Upper lobe of left lung (tissue), 6 donors: ENCODE measurements at regions not wholly inside any gene's neighbourhood (a gene's known extent, or its start where the extent isn't known, plus 50 kb on each side); places are given as distances from the start of the nearest gene placed in this dataset.

Experiments
- ATAC-seq, 2 donors: fragments of 200-7000 bp; cut with Tn5 transposase; one replicate each; pipeline ENCODE4 v1.9.1; 2022; ENCODE audit warnings: mild to moderate bottlenecking in 2 of 2, moderate library complexity in 2 of 2; ENCODE audit not compliant: low FRiP score in 2 of 2
- DNase-seq, 2 donors: peaks; one replicate each; pipeline ENCODE4 v3.0.0-alpha.2; 2019 to 2020
- H3K27ac ChIP-seq, 4 donors: fragments of 200-600 bp; sonication (generic); one replicate each; pipeline ENCODE4 v1.5.1; 2016 to 2019
- H3K27me3 ChIP-seq, 4 donors: fragments of 200-600 bp; sonication (generic); one replicate each; pipeline ENCODE4 v1.5.1; 2017 to 2019
- H3K36me3 ChIP-seq, 4 donors: fragments of 200-600 bp; sonication (generic); one replicate each; pipeline ENCODE4 v1.5.1; 2016 to 2019
- H3K4me1 ChIP-seq, 4 donors: fragments of 200-600 bp; sonication (generic); one replicate each; pipeline ENCODE4 v1.5.1; 2018 to 2019
- H3K4me3 ChIP-seq, 4 donors: fragments of 200-600 bp; sonication (generic); one replicate each; pipeline ENCODE4 v1.5.1; 2017 to 2019; ENCODE audit warnings: mild to moderate bottlenecking in 2 of 4, moderate library complexity in 1 of 4
- H3K9me3 ChIP-seq, 4 donors: fragments of 200-600 bp; sonication (generic); one replicate each; pipeline ENCODE4 v1.5.1; 2018 to 2019
- CTCF ChIP-seq, 6 experiments: fragments of 450-650 bp in 4 of 6; fragments of 200-600 bp in 2 of 6; sonication (generic) in 2 of 6; IDR thresholded peaks; one replicate each; pipeline ENCODE4 v1.5.1; 2016 to 2019; ENCODE audit warnings: antibody characterized with exemption in 6 of 6
- EP300 ChIP-seq, 4 donors: sonication (generic); formaldehyde crosslinking; IDR thresholded peaks; one replicate each; pipeline ENCODE4 v1.5.1; 2017; ENCODE audit warnings: antibody characterized with exemption in 4 of 4, control low read depth in 2 of 4
- POLR2A ChIP-seq, 4 donors: fragments of 450-650 bp; IDR thresholded peaks; one replicate each; pipeline ENCODE4 v1.5.1; 2016 to 2017; ENCODE audit warnings: antibody characterized with exemption in 4 of 4, mild to moderate bottlenecking in 2 of 4
- POLR2AphosphoS5 ChIP-seq, 2 donors: sonication (generic); formaldehyde crosslinking; IDR thresholded peaks; one replicate each; pipeline ENCODE4 v1.5.1; 2017; ENCODE audit warnings: antibody characterized with exemption in 2 of 2
- WGBS, 2 donors: methylation state at CpG; one replicate each; pipeline ENCODE4 v1.1.5; 2017 to 2018; 5-methylcytosine and 5-hydroxymethylcytosine counted together
- donor health status: DM: no; HTN: no; CAD: no; lungs with moderate emphysema.
- donor health status: DM: no; HTN: yes; CAD: no; lungs with severe emphysema.

DNA sequence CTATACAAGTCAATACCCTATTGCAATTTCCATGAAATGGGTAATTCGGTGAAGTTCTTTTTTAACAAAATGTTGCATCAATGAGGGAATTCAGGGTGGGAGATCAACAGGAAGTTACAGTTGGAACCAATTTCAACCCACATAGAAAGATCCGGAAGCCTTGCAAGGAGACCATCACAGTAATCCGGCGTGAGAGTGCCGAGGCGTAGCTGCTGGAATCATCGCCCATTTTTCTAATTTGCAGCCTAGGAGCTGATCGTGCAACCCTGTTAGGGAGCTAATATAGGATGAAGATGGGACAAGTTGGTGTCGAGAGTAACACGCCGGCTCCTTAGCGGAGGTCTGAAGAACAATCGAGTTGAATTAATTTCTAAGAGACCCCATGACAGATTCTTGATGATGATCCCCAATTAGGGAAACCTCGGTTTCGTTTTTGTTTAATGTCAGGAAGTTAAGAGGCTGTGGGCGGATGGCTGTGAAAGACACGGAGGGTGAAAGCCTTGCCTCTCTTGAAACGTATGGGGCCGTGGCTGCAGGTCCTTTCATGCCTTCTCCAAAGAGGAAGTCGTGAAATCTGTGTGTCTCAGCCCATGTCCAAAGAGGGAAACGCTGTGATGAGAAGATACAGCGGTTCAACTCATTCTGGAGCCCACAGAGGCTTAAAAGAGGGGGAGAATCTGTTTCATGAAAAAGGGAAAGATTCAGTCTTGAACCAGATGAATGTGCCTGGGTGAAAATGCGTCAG is 51.2 kb upstream of the CARD11 start:
- H3K4me3 ChIP-seq, result peak overlapping the region in 2 of 4 donors; percentile 14 to 22
- peak in 1 of 2 donors; percentile 36 for DNase-seq
- H3K9me3 ChIP-seq, result no peaks in the 10 kb centered on the region
- H3K27ac ChIP-seq, result peak overlapping the region; percentile 27 to 52 (median 50)
- no peaks in the 10 kb centered on the region for H3K4me1 ChIP-seq
- peak in 1 of 2 donors; percentile 72 for ATAC-seq
- TF ChIP-seq POLR2AphosphoS5 (IDR thresholded peaks at IDR 0.05), result no peak
- TF ChIP-seq CTCF (IDR thresholded peaks at IDR 0.05), result no peak
- TF ChIP-seq POLR2A (IDR thresholded peaks at IDR 0.05), result peak in 1 of 4 donors; percentile 14
- no peak for TF ChIP-seq EP300 (IDR thresholded peaks at IDR 0.05)
- WGBS, 2 donors, result 51 to 65% methylated on average over 23 of the region's 23 CpGs
- H3K36me3 ChIP-seq, result no peaks in the 10 kb centered on the region
- H3K27me3 ChIP-seq, result no peaks in the 10 kb centered on the region

DNA sequence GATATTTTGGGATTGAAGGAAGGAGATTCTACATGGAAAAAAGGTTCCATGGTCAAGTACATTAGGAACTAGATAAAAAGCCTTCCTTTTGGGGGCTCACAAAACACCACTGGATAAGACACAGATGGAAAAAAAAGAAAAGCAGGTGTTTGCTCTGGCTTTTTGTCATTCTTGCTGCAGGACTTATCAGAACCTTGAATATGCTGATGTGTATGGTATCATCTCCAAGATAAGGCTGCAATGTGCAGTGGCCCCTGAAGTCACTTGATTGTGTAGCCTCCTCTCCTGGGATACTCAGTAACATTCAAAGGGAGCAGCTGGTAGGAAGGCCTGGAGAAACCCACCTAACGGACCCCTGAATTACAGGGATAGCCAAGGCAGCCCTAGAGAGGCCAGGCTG is 54.1 kb upstream of the CARD11 start:
- 88 to 90% methylated on average over 1 of the region's 1 CpG for WGBS, 2 donors
- Histone ChIP-seq H3K27me3 (no peaks in the 10 kb centered on the region), H3K27ac (no peak overlapping the region), H3K36me3 (no peaks in the 10 kb centered on the region), H3K9me3 (no peaks in the 10 kb centered on the region), H3K4me3 (no peak overlapping the region), H3K4me1 (no peaks in the 10 kb centered on the region)
- DNase-seq (no peak), ATAC-seq (no peak)
- TF ChIP-seq POLR2A (IDR thresholded peaks at IDR 0.05), result no peak
- TF ChIP-seq EP300 (IDR thresholded peaks at IDR 0.05), result no peak
- TF ChIP-seq CTCF (IDR thresholded peaks at IDR 0.05), result no peak
- TF ChIP-seq POLR2AphosphoS5 (IDR thresholded peaks at IDR 0.05), result no peak

- Histone ChIP-seq H3K27ac (no peak overlapping the region), H3K36me3 (no peaks in the 10 kb centered on the region), H3K27me3 (no peaks in the 10 kb centered on the region), H3K9me3 (no peaks in the 10 kb centered on the region), H3K4me1 (peaks cover 0 to 3% (median 0%) of the 10 kb centered on the region in 4 donors), H3K4me3 (no peak overlapping the region)
- WGBS, 2 donors, result 45 to 51% methylated on average over 2 of the region's 2 CpGs
- DNase-seq, result no peak
- ATAC-seq, result no peak
- TF ChIP-seq EP300 (IDR thresholded peaks at IDR 0.05), result no peak
- TF ChIP-seq CTCF (IDR thresholded peaks at IDR 0.05), result no peak
- no peak for TF ChIP-seq POLR2AphosphoS5 (IDR thresholded peaks at IDR 0.05)
- no peak for TF ChIP-seq POLR2A (IDR thresholded peaks at IDR 0.05)
Observed at GRCh38 chr7:3102159-3102558, 58.5 kb upstream of the CARD11 start.

GRCh38 chr7:3103614-3104398 is 60.1 kb upstream of the CARD11 start:
- peaks cover 0 to 3% (median 0%) of the 10 kb centered on the region in 4 donors for H3K4me1 ChIP-seq
- no peak overlapping the region for H3K4me3 ChIP-seq
- H3K9me3 ChIP-seq, result peaks cover 0 to 5% (median 2%) of the 10 kb centered on the region in 4 donors
- no peaks in the 10 kb centered on the region for H3K36me3 ChIP-seq
- no peaks in the 10 kb centered on the region for H3K27me3 ChIP-seq
- H3K27ac ChIP-seq, result peak overlapping the region in 2 of 4 donors; percentile 15 to 58
- WGBS, 2 donors, result 81 to 88% methylated on average over 11 to 12 of the region's 12 CpGs
- ATAC-seq (peak in 1 of 2 donors; percentile 76), DNase-seq (peak in 1 of 2 donors; percentile 20)
- TF ChIP-seq POLR2A (IDR thresholded peaks at IDR 0.05) (no peak), POLR2AphosphoS5 (IDR thresholded peaks at IDR 0.05) (no peak), CTCF (IDR thresholded peaks at IDR 0.05) (no peak), EP300 (IDR thresholded peaks at IDR 0.05) (no peak)
